UCSD-AML1 (cell line): ENCODE measurements at regions not wholly inside any gene's neighbourhood (a gene's known extent, or its start where the extent isn't known, plus 50 kb on each side); places are given as distances from the start of the nearest gene placed in this dataset.

Experiments
- DNase-seq: peaks from one replicate; lab custom pipeline; 2025; ENCODE audit not compliant: unreplicated experiment; lab: John Stamatoyannopoulos, UW

- no peak for DNase-seq
These were observed 2134.7 kb downstream of the PCDH9 start for GRCh38 chr13:65095161-65096082.

DNA sequence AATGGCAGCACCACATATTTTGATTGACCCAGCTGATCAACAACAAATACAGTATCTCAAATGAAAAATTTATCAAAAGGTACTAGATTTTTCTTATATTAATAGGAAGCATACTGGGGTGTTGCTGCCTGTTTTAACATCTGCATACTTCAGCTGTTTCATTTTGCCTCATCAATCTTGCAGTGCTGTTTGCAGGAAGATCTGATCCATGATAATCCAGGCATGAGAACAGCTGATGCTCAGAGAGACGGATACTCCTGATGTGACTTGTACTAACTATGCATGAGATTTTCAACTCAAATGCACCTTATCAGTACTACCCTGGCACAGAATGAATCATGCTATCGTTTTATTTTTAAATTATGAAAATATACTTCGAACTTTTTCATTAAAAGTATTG, 2136.8 kb downstream of the PCDH9 start:
- no peak for DNase-seq

DNA sequence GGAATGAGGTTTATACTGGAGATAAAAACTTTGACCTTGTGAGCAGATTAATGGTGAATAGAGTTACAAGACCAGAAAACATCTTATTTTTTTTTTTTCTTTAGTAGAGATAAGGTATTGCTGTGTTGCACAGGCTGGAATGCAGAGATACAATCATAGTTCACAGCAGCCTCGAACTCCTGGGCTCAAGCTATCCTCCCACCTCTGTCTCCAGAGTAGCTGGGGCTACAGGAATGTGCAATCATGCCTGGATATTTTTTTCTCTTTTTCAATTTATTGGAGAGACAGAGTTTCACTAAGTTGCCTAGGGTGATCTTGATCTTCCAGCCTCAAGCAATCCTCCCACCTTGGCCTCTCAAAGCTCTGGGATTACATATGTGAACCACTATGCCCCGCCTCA, 2139.1 kb downstream of the PCDH9 start:
- DNase-seq = no peak

GRCh38 chr13:65090186-65090585, 2139.9 kb downstream of the PCDH9 start:
- no peak for DNase-seq

DNA sequence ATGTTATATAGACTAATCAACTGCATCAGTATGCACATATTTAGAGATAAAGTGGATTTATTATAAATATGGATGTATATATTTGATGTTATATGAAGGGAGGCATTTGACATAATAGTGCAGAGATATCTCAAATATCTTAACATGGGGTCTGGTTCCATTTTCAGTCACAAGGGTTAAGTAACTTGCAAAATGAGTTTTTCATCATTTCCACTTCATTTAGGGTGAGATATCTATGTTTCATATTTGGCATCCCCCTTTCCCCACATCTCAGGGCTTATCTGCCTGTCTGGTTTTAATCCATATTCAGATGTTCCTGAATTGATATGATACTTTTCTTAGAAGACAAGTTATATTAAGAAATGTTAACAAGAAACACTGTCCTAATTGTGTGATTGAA, 2141.2 kb downstream of the PCDH9 start:
- DNase-seq = no peak

- no peak for DNase-seq
These were observed 2144.2 kb downstream of the PCDH9 start for GRCh38 chr13:65085977-65086376.

- no peak for DNase-seq
These were observed 2155.9 kb downstream of the PCDH9 start for GRCh38 chr13:65074248-65074647.

GRCh38 chr13:65064967-65065366, 2165.2 kb downstream of the PCDH9 start:
- DNase-seq = no peak

- no peak for DNase-seq
These were observed 2166.4 kb downstream of the PCDH9 start for GRCh38 chr13:65063753-65064152.

DNA sequence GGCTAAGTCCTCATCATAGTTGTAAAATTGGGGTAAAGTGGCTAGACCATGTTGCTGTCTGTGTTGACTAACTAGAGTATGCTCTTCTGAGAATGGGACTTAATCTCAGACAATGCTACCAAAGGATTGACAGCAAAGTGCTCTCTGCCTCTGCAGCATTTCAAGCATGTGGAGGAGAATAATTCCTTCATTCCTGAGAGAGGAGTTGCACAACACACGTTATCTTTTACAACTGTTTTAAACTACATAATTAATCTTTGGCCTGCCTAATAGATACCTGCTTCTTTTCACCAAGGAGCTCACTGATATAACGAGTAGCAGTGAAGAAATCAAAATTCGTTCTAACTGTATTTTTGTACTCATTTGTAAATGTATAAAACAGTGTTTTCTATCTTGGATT, 2172.2 kb downstream of the PCDH9 start:
- DNase-seq = no peak

GRCh38 chr13:65054277-65054676, 2175.9 kb downstream of the PCDH9 start:
- DNase-seq = no peak

DNA sequence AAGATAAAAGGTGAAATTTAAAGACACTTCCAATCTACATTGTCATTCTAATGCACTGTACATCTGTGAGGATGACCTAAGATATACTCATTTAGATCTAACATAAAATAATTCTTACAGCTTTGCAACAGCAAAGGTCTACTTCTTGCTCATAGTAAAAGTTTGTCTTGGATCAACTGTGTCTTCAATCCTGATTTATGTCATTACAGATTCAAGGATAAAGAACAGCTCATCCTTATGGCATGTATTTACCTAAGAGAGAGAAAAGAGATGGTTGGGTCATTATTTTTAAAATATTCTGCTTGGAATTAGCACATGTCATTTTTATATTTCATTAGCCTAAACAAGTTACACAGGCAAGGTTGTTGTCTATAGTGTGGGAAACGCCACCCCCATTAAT, 2193.1 kb downstream of the PCDH9 start:
- DNase-seq = no peak

DNA sequence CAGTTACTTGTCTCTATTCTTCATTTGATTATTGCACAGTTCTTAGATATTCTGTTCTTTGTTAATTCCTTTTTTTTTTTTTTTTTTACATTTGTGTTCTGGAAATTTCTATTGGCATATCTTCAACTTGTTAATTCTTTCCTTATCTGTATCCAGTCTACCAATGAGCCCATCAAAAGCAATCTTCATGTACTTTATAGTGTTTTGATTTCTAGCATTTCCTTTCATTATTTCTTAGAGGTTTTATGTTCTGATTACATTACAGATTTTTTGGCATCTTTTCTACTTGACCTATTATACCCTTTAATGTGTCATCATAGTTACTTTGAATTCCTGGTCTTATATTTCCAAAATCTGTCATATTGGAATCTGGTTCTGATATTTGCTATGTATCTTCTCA, 2194.8 kb downstream of the PCDH9 start:
- DNase-seq = no peak

DNA sequence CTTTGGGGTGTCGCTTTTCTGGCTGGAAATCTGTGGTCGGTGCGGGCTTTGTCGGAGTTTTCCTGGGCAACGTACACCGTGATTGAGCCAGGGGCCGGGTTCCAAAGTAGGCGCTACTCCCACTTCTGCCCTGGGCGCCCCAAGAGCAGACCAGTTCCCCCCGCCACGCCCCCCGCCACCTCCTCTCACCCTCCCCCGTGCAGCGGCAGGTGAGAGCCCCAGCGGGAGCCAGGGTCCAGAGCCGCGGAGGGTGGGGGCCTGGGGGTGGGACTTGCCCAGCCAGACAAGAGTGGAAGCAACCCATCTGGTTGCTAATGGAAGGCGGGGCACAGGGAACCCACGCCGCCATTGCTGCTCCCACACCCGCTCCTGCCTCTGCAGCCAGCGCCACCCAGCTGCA, 2195.9 kb downstream of the PCDH9 start:
- DNase-seq = no peak

GRCh38 chr13:65032825-65033224, 2197.3 kb downstream of the PCDH9 start:
- no peak for DNase-seq

DNA sequence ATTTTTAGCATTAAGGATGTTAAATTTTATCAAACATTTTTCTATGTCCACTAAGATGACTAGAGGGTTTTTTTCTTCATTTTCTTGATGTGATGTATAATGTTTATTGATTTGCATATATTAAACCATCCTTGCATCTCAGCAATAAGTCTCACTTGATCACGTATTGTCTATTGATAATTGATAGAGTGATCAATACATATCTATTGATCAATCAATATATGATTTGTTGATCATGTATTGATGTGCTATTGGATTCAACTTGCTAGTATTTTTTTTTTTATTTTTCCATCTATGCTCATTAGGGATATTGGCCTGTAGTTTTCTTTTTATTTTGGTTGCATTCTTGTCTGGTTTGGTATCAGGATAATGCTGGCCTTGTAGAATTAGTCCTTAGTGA, 2202.0 kb downstream of the PCDH9 start:
- no peak for DNase-seq

DNA sequence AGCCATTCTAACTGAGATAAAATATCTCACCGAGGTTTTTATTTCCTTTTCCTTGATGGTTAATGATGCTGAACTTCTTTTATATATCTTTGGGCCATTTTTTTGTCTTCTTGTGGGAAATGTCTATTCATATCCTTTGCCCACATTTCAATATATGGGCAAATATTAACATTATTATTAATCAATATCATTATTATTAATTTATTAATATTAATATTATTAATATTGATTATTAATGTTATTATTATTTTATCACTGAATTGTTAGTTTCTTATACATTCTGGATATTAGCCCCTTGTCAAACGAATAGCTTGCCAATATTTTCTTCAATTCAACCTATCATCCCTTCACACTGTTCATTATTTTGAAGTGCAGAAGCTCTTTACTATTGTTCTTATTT, 2203.6 kb downstream of the PCDH9 start:
- DNase-seq = no peak

GRCh38 chr13:65011378-65011777, 2218.8 kb downstream of the PCDH9 start:
- DNase-seq = no peak

DNA sequence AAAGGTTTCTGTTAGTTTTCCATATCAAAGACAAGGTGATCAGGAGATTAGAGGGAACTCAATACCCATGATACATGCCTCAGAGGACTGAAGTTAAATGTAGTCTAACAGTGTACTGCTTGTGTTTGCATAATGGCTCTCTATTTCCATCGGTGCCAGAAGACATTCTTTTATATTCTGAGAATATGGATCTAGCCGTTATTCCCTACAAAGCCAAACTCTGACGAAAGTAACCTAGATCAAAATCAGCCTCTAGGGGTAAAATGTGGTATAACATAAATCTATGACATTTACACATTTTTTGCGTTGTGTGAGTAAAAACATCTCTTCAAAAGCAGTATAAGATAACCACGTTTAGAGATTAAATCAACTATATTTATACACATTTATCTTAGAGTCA, 2232.7 kb downstream of the PCDH9 start:
- DNase-seq = no peak

GRCh38 chr13:64993514-64994164, 2236.5 kb downstream of the PCDH9 start:
- no peak for DNase-seq

- DNase-seq = no peak
These were observed 2237.8 kb downstream of the PCDH9 start for GRCh38 chr13:64992314-64992713.

- no peak for DNase-seq
These were observed 2245.1 kb downstream of the PCDH9 start for GRCh38 chr13:64985075-64985474.

DNA sequence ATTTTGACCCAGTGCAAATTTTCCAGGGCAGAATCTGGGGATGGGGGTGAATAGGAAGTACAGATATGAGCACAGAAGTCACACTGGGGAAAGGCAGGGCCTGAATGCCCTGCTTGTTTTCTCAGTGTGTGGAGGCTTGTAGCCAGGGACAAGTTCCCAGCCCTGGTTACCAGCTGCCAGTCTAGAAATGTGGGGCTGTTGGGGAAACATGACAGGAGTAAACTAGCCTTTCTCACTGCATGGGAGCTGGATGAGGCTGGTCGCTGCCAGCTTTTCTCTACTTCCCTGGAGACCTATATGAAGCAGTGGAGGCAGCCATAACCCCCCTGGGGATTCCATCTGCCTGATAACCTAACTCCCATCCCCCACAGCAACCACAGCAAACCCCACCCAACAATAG, 2267.7 kb downstream of the PCDH9 start:
- no peak for DNase-seq
